SK-N-SH treated with all-trans-retinoic acid at 6 μM for 48 hours (cell line): ENCODE measurements at regions not wholly inside any gene's neighbourhood (a gene's known extent, or its start where the extent isn't known, plus 50 kb on each side); places are given as distances from the start of the nearest gene placed in this dataset.

Experiments
- ATAC-seq: fragments of 200-7000 bp; cut with Tn5 transposase; 3 replicates; pipeline ENCODE4 v1.9.1; 2020; ENCODE audit warnings: mild to moderate bottlenecking, moderate library complexity
- ARNTL ChIP-seq: fragments of 450-650 bp; formaldehyde crosslinking; IDR thresholded peaks from 2 replicates; pipeline ENCODE4 v1.5.0; 2020; ENCODE audit warnings: low read depth, mild to moderate bottlenecking, moderate library complexity, borderline replicate concordance
- BACH2 ChIP-seq: fragments of 250-450 bp; sonication (Bioruptor Pico); IDR thresholded peaks from 2 replicates; pipeline ENCODE4 v1.9.0; 2021; ENCODE audit warnings: mild to moderate bottlenecking, borderline replicate concordance
- CREB5 ChIP-seq: fragments of 250-450 bp; sonication (Bioruptor Pico); IDR thresholded peaks from 2 replicates; pipeline ENCODE4 v1.5.1; 2020; ENCODE audit warnings: low read depth, mild to moderate bottlenecking, moderate library complexity
- CSDC2 ChIP-seq: fragments of 250-450 bp; sonication (Bioruptor Pico); IDR thresholded peaks from 2 replicates; pipeline ENCODE4 v1.5.0; 2020; ENCODE audit warnings: mild to moderate bottlenecking, moderate library complexity
- CSRNP3 ChIP-seq: fragments of 250-450 bp; sonication (Bioruptor Pico); IDR thresholded peaks from 2 replicates; pipeline ENCODE4 v1.5.1; 2021; ENCODE audit warnings: mild to moderate bottlenecking, moderate library complexity
- GLIS3 ChIP-seq: fragments of 250-450 bp; sonication (Bioruptor Pico); IDR thresholded peaks from 2 replicates; pipeline ENCODE4 v1.5.0; 2020; ENCODE audit warnings: mild to moderate bottlenecking, moderate library complexity
- ISL1 ChIP-seq: fragments of 250-450 bp; sonication (Bioruptor Pico); IDR thresholded peaks from 2 replicates; pipeline ENCODE4 v2.1.2; 2022; ENCODE audit warnings: mild to moderate bottlenecking, moderate library complexity
- OSR1 ChIP-seq: fragments of 250-450 bp; sonication (Bioruptor Pico); IDR thresholded peaks from 2 replicates; pipeline ENCODE4 v1.8.0; 2022; ENCODE audit warnings: moderate library complexity, mild to moderate bottlenecking, inconsistent platforms
- PATZ1 ChIP-seq: fragments of 250-450 bp; sonication (Bioruptor Pico); IDR thresholded peaks from 2 replicates; pipeline ENCODE4 v1.8.0; 2020; ENCODE audit warnings: mild to moderate bottlenecking, moderate library complexity, borderline replicate concordance
- PPARA ChIP-seq: fragments of 250-450 bp; sonication (Bioruptor Pico); IDR thresholded peaks from 2 replicates; pipeline ENCODE4 v1.5.0; 2020; ENCODE audit warnings: mild to moderate bottlenecking, borderline replicate concordance
- RARB ChIP-seq: fragments of 250-450 bp; sonication (Bioruptor Pico); IDR thresholded peaks from 2 replicates; pipeline ENCODE4 v1.8.0; 2021; ENCODE audit warnings: mild to moderate bottlenecking, moderate library complexity
- TCF4 ChIP-seq: fragments of 250-450 bp; sonication (Bioruptor Pico); IDR thresholded peaks from 2 replicates; pipeline ENCODE4 v1.8.0; 2021; ENCODE audit warnings: mild to moderate bottlenecking, moderate library complexity, borderline replicate concordance
- TOX ChIP-seq: fragments of 250-450 bp; sonication (Bioruptor Pico); IDR thresholded peaks from 2 replicates; pipeline ENCODE4 v1.8.0; 2021; ENCODE audit warnings: mild to moderate bottlenecking, moderate library complexity, borderline replicate concordance
- ZC3H10 ChIP-seq: fragments of 250-450 bp; sonication (Bioruptor Pico); IDR thresholded peaks from 2 replicates; pipeline ENCODE4 v1.5.1; 2021; ENCODE audit warnings: mild to moderate bottlenecking, moderate library complexity
- ZFP3 ChIP-seq: fragments of 250-450 bp; sonication (Bioruptor Pico); IDR thresholded peaks from 2 replicates; pipeline ENCODE4 v1.5.0; 2020; ENCODE audit warnings: mild to moderate bottlenecking, moderate library complexity
- ZFP30 ChIP-seq: fragments of 450-650 bp; formaldehyde crosslinking; IDR thresholded peaks from 2 replicates; pipeline ENCODE4 v1.5.0; 2022; ENCODE audit warnings: mild to moderate bottlenecking, moderate library complexity
- ZNF70 ChIP-seq: fragments of 450-650 bp; formaldehyde crosslinking; IDR thresholded peaks from 2 replicates; pipeline ENCODE4 v1.5.0; 2020; ENCODE audit warnings: mild to moderate bottlenecking, moderate library complexity
- ZNF8 ChIP-seq: fragments of 450-650 bp; formaldehyde crosslinking; IDR thresholded peaks from 2 replicates; pipeline ENCODE4 v1.5.0; 2020; ENCODE audit warnings: mild to moderate bottlenecking, moderate library complexity
- TF ChIP-seq, protein P1 (sequence below): fragments of 250-450 bp; sonication (Bioruptor Pico); IDR thresholded peaks from 2 replicates; pipeline ENCODE4 v1.5.0; 2020; ENCODE audit warnings: mild to moderate bottlenecking, moderate library complexity

GRCh38 chr6:113362301-113363047, 494.7 kb upstream of the MARCKS start:
- peak; percentile 29 for ATAC-seq
- TF ChIP-seq ZC3H10 (CRISPR knock-in tag) (no peak), ZFP30 (no peak), RARB (CRISPR knock-in tag) (no peak), CSDC2 (CRISPR knock-in tag) (no peak), PPARA (CRISPR knock-in tag) (no peak), CREB5 (no peak), TOX (no peak)

DNA sequence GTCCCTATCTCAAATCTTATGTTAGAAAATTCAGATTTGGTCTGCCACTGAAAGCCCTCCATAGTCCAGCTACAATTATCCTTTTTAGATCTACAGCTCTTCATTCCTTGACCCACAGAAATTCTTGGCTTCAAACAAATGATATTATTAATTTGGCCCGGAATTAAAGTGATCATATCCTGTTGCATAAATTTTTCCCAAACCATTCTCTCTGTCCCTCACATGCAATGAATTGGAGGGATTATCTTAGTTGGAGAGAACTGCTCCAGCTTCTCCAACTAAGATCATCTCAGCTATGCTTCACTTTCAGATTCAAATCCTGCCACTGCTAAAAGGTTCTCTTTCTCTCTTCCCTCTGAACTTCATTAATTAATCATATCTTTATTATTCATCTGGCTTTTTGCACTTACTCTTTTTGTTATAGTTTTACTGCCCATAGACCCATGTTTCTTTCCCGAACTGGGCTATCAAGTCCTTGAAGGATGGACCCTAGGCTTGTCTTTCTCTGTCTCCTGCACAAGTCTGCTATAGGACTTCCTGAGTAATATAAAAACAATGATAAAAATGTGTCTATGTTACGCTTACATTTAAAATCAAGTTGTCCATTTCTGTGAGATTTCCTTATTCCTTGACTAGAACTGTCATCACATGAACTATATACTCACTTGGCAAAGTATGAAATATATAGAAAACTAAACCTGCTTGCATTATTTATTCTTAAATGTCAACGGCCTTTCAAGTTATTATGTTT, 493.9 kb upstream of the MARCKS start:
- no peak for TF ChIP-seq PATZ1
- TF ChIP-seq, protein P1, sequence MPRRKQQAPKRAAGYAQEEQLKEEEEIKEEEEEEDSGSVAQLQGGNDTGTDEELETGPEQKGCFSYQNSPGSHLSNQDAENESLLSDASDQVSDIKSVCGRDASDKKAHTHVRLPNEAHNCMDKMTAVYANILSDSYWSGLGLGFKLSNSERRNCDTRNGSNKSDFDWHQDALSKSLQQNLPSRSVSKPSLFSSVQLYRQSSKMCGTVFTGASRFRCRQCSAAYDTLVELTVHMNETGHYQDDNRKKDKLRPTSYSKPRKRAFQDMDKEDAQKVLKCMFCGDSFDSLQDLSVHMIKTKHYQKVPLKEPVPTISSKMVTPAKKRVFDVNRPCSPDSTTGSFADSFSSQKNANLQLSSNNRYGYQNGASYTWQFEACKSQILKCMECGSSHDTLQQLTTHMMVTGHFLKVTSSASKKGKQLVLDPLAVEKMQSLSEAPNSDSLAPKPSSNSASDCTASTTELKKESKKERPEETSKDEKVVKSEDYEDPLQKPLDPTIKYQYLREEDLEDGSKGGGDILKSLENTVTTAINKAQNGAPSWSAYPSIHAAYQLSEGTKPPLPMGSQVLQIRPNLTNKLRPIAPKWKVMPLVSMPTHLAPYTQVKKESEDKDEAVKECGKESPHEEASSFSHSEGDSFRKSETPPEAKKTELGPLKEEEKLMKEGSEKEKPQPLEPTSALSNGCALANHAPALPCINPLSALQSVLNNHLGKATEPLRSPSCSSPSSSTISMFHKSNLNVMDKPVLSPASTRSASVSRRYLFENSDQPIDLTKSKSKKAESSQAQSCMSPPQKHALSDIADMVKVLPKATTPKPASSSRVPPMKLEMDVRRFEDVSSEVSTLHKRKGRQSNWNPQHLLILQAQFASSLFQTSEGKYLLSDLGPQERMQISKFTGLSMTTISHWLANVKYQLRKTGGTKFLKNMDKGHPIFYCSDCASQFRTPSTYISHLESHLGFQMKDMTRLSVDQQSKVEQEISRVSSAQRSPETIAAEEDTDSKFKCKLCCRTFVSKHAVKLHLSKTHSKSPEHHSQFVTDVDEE (CRISPR knock-in tag) = no peak
- TF ChIP-seq ZNF70 (CRISPR knock-in tag) = no peak
- no peak for TF ChIP-seq TCF4 (CRISPR knock-in tag)
- TF ChIP-seq ZFP3 (CRISPR knock-in tag) = no peak
- TF ChIP-seq TOX = no peak
- TF ChIP-seq RARB (CRISPR knock-in tag) = no peak
- no peak for TF ChIP-seq ZNF8 (CRISPR knock-in tag)
- no peak for TF ChIP-seq CSDC2 (CRISPR knock-in tag)
- ATAC-seq = peak; percentile 28

DNA sequence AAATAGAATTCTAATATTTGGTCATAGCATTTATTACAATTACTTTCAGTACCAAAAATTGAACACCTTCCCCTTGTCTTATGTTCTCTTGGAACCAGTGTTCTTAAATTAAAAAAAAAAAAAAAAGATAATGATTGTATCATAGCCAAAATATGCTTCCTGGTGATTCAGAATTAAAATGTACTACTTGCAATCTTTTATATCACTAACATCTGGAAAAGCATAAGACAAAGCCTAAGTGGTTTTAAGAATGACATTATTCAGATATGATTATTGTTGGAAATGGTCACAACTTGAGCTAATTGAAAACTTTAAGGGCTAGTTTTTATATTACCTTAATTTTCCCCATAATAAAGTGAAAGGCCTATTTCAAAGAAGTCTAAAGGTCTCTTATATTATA, 493.3 kb upstream of the MARCKS start:
- ATAC-seq = peak; percentile 16
- TF ChIP-seq PPARA (CRISPR knock-in tag) = no peak
- peak; percentile 61; the same call in 1 of the 2 replicates for TF ChIP-seq ISL1 (CRISPR knock-in tag)
- no peak for TF ChIP-seq ZNF70 (CRISPR knock-in tag)

- TF ChIP-seq GLIS3 (CRISPR knock-in tag) (no peak), CSRNP3 (CRISPR knock-in tag) (no peak), TCF4 (CRISPR knock-in tag) (no peak), ARNTL (no peak), BACH2 (CRISPR knock-in tag) (no peak), ZNF8 (CRISPR knock-in tag) (no peak), OSR1 (CRISPR knock-in tag) (no peak), CSDC2 (CRISPR knock-in tag) (no peak), ISL1 (CRISPR knock-in tag) (no peak), ZNF70 (CRISPR knock-in tag) (no peak), ZFP30 (no peak), TOX (no peak), RARB (CRISPR knock-in tag) (no peak), ZC3H10 (CRISPR knock-in tag) (no peak)
- TF ChIP-seq, protein P1 (CRISPR knock-in tag) = no peak
- peak; percentile 16; the same call in 2 of the 3 replicates for ATAC-seq
Observed at GRCh38 chr6:113364766-113365165, 492.4 kb upstream of the MARCKS start.
